ENCODE measurements at regions not wholly inside any gene's neighbourhood (a gene's known extent, or its start where the extent isn't known, plus 50 kb on each side); places are given as distances from the start of the nearest gene placed in this dataset.

DNA sequence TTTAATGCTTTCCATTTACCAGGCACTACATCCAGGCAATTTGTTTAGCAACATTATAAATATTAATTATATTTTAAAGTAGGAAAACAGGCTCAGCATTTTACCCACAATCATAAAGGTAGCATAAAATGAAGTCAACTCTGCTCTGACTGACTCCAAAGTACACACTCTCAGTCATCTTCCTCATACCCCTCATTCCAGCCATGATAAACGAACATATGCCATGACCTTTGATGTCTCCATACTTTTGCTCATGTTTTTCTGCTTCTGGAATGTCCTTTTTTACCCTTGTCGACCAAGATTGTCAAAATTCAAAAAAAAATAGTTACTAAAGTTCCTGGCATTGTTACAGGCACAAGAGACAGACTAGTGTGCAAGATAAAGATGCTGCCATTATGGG, 77.7 kb upstream of the SOX6 start:
- no peak for DNase-seq (ENCODE audit: low spot score)

DNA sequence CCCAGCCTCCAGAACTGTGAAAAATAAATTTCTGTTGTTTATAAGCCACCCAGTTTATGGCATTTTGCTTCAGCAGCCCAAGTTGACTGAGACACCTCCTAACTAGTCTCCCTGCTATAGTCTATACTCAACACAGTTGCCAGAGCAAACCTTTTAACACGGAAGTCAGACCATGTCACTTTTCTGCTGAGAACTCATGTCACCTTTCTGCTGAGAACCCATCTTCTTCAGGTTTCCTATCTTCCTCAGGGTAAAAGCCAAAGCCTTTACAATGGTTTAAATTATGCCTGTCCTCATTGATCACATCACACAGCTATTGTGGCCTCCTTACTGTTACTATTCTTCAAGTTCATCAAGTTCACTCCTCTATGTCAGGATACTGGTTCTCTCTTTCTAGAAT, 74.3 kb upstream of the SOX6 start:
- DNase-seq (ENCODE audit: low spot score), result no peak

- no peak for DNase-seq (ENCODE audit: low spot score)
Observed at GRCh38 chr11:16421826-16422225, 65.5 kb upstream of the SOX6 start.

- no peak for DNase-seq (ENCODE audit: low spot score)
Observed at GRCh38 chr11:16418428-16419097, 62.2 kb upstream of the SOX6 start.

DNA sequence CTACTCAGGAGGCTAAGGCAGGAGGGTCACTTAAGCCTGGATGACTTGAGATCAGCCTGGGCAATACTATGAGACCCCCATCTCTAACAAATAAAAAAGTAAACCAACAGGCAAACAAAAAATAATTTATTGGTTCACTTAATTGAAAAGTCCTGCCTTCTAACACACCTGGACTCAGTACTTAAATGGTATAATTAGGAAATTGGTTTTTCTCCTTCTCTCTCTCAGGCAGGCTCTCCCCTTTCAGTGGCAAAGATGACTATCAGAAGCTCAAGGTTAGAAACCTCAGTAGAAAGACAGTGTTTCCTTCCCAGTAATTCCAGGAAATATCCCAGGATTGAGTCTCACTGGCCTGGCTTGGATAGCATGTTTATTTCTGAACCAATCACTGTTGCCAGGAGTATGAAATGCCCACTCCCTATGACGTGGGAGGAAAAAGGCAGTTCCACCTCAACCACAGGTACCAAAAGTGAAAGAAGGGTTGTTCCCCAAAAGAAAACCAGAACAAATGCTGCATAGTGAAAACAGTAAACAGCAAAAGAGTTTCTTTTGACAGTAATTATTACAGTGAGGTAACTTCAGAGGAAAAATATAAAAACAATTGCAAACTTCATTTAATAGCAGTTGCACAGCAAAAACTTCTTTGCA, 56.3 kb upstream of the SOX6 start:
- no peak for DNase-seq (ENCODE audit: low spot score)

- no peak for DNase-seq (ENCODE audit: low spot score)
Observed at GRCh38 chr11:16410479-16410878, 54.1 kb upstream of the SOX6 start.

DNA sequence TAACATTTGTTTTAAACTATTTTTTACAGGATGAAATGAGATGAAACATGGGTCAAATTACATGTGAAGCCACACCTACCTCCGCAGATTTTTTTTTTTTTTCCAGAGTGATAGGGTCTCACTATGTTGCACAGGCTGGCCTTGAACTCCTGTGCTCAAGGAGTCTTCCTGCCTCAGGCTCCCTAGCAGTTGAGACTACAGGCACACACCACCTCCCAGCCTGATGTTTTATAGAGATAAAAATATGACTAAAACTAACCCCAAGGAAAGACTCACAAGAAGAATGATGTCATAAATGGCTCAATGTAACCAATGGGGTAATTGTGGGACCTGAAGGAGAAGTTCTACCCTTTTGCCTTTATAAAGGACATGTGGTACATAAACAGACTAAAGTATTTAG, 52.3 kb upstream of the SOX6 start:
- DNase-seq (ENCODE audit: low spot score), result no peak

- DNase-seq (ENCODE audit: low spot score), result no peak
Observed at GRCh38 chr11:16406226-16406625, 49.9 kb upstream of the SOX6 start.
